CD1c-positive myeloid dendritic cell (primary cell): ENCODE measurements at regions not wholly inside any gene's neighbourhood (a gene's known extent, or its start where the extent isn't known, plus 50 kb on each side); places are given as distances from the start of the nearest gene placed in this dataset.
"Not testable (repeated sequence)": the region's sequence is repeated elsewhere in the genome, so short reads cannot be mapped to it uniquely, and the experiment has no call there.

Experiments
- DNase-seq: peaks from one replicate; pipeline ENCODE4 v3.0.0-alpha.2; 2016; ENCODE audit errors: extremely low spot score

- no peak for DNase-seq
Observed at GRCh38 chr9:36521148-36521547, 51.5 kb upstream of the MELK start.

- DNase-seq = no peak
Observed at GRCh38 chr9:36517131-36517530, 55.6 kb upstream of the MELK start.

DNA sequence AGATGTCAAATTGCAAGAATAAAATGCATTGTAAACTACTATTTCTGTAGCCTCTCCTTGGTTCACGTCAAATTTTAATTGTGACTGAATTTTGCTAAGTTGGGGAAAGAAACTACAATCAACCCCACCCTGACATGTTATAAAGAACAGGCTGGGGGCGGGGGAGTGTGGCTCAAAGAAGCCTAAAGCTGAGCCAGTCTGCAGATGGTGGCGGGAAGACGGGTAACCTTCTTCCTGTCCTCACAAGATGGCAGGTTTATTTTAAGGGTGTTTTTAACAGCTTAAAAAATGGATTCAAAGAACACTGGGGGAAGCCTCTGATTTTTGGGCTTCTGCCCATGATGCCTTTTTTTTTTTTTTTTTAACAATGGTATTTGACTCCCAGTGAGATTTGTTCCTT, 68.5 kb upstream of the MELK start:
- no peak for DNase-seq

DNA sequence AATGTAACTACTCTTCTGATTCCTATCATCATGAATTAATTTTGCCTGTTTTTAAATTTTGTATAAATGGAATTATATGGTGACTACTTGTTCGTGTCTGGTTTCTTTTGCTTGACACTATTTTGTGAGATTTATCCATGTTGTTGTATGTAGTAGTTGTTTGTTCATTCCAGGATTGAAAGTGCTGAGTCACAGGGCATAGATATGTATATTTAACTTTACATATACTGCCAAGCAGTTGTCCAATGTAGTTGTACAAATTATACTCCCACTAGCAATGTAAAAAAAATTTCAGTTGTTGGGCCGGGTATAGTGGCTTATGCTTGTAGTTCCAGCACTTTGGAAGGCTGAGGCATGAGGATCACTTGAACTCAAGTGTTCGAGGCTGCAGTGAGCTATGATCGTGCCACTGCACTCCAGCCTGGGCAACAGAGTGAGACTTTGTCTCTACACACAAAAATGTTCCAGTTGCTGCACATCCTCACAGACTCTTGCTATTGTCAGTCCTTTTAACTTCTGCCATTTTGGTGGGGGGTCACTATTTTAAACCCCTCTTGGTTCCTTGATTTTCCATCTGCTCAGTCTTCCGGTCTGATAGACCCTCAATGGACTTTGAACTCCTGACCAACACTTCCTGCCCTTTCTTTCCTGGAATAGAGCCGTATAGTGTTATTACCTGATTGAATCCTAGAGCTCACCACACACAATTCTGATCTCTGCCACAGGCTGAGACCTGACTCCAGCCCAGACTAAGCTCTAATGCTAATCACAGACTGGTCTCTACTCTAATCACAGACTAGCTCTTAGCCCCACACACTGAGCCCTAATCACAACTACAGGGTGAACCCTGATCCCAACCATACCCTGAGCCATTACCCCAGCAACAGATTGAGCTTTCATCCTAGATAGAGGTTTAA, 69.3 kb upstream of the MELK start:
- DNase-seq = no peak

DNA sequence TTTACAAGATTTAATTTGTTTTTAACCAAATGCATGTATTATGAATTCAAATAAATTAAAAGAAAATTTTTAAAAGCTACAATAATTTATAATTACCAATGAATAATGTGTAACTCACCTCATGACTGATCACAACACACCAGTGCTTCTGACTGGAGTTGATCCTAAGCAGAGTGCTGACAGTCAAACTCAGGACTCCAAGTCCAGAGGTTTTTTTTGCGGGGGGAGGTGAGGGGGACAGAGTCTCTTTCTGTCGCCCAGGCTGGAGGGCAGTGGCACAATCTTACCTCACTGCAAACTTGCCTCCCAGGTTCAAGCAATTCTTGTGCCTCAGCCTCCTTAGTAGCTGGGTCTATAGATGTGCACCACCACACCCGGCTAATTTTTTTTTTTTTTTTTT, 71.0 kb upstream of the MELK start:
- no peak for DNase-seq

DNA sequence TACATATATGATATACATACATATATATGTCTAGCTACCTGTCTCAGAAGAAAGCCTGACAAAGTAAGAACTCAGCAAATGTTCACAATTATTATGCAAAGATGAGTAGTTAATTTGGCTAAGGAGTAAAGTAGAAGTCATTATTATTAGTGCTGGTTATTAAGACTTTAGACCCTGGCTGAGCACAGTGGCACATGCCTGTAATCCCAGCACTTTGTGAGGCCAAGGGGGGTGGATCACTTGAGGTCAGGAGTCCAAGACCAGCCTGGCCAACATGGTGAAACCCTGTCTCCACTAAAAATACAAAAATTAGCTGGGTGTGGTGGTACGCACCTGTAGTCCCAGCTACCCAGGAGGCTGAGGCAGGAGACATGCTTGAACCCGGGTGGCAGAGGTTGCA, 71.8 kb upstream of the MELK start:
- not testable (repeated sequence) for DNase-seq

- no peak for DNase-seq
Observed at GRCh38 chr9:36499174-36499890, 73.4 kb upstream of the MELK start.

- DNase-seq = peak; percentile 54
Observed at GRCh38 chr9:36493564-36493963, 79.1 kb upstream of the MELK start.

- DNase-seq = peak; percentile 29
Observed at GRCh38 chr9:36492865-36493264, 79.8 kb upstream of the MELK start.

DNA sequence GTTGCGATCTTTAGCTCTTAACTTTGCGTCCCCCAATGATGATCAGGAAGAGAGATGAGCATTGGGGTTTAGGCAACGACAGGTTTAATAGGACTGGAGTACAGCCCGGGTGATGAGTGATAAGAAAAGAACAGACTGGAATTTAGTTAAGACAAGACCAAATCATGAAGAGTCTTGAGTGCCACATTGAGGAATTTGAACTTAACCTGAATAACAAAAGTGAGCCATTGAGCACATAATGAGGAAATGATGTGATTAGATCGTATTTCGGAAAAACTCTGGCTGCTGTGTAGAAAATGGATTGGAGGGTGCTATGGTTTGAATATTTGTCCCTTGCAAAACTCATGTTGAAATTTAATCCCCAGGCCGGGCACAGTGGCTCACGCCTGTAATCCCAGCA, 83.2 kb upstream of the MELK start:
- no peak for DNase-seq

DNA sequence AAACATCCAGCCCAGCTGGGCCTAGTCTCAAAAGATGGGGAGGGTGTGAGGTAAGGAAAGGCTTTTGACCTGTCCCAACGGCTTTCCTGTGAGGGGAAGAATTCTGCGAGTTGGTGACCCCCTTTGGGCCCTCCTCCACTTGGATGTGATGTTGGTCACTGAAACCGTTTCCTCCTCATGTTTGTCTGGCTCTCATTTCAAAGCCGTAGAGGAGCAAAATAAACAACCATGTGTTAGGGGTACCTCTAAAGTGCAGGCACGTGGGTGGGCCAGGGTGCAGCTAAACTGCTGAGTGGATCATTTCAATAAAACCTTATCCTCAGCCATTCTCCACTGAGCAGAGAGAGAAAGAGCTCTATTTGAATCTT, 84.3 kb upstream of the MELK start:
- DNase-seq = no peak

DNA sequence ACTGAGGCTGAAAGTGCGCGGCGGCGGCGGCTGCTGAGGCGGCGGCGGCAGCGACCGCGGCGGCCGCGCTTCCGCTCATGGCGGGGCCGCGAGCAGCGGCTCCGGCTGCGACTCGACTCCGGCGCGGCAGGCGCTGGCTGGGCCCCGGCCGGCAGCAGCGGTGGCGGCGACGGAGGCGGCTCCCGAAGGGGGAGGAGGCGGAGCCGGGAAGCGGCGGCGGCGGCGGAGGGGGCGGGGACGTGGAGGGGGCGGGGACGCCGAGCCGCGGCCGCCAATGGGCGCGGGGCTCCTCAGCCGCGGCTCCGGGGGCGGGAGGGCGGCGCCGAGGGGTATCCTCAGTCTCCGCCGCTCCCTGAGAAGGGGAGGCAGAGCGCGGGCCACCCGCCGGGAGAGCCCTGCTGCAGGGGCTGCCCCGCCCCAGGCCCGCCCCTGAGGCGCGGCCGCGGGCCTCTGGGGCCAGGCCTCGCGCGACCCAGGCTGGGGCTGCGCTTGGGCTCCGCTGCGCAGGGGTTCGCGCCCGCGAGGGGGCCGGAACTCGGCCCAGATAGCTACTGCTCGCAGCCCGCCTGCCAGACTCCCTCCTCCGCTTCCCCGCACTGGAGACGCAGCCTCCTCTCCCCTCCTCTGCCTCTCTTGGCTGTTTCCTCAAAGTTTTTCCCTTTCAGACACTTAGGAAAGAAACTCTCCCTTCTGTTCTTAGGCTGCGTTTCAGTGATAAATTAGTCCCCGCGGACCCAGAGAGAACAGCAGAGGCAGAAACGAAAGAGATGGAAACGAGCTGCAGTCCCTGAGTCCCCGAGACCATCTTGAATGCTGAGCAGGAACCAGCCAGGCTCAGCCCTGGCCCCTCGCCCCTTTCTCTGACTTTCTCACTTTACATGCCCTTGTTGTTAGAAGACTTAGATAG, 85.0 kb upstream of the MELK start:
- peak; percentile 96 for DNase-seq

DNA sequence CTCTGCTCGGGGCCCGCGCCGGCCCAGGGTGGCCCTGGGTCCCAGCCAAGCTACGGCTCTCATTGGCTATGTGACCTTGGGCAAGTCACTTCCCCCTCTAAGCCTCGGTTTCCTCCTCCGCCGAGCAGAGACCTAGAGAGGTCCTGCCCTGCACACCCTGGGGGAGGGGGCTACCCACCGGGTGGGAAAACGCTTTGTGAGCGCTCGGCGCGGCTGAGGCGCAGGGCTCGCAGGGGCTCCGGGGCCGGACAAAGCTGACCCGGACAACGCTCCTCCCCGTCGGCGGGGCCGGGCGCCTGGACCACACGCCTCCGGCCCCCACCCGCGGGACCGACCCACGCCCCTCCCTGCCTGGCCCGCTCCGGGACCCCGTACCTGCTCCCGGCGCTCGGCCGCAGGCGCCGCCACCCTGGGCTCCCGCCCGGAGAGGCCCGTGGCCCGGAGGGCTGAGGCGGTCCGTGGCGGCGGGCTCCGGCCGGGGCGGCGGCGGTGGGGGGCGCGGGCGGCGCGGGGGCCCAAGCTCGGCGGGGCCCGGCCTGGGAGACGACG, 85.7 kb upstream of the MELK start:
- peak; percentile 63 for DNase-seq

- DNase-seq = no peak
Observed at GRCh38 chr9:36486329-36486932, 86.3 kb upstream of the MELK start.

DNA sequence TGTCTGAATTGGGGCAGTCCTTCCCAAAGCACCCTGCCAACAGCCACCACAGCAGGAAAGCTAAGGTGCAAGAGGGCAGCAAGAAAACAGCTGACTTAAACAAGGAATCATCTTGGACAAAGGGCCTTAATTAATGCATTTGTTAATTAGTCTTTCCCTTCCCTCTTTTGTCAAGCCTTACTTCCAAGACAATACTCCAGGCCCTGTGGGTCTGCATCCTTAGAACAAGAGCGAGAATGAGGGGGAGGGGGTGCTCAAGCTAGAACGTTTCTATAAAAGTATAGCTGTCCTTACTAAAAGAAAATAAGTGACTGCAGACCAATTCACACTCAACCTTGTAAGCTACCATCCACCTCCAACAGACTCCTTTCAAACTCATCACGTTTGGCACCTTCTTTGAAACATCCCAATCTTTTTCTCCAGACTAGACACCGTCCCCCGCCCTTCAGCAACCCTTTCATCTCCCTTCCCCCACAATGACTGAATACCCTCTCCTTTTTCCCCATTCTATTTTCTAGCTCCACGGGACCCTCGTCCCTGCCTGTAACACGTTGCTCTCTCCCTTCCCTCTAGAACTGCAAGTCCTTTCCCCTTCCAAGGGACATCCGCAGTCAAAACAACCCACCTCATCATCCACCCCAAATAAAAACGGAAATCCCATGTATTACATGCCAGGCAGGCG, 85.7 kb upstream of the RNF38 start:
- DNase-seq = peak; percentile 46

DNA sequence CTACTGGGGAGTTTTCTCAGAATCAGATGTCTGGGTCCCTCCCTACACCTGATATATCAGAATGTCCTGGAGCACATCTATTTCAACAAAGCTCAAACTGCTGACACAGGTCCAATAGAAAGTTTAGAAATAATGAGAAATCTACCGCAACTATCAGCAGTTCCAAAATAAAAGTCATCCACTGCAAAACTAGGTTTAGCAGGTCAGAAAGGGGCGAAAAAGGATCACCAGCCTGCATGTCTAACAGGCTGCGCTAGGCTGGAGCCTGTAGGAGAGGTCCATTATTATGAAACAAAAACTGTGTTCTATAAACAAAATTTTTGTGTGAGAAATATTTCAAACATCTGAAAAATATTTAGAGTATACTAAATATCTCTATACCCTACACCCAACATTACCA, 84.1 kb upstream of the RNF38 start:
- DNase-seq = no peak

DNA sequence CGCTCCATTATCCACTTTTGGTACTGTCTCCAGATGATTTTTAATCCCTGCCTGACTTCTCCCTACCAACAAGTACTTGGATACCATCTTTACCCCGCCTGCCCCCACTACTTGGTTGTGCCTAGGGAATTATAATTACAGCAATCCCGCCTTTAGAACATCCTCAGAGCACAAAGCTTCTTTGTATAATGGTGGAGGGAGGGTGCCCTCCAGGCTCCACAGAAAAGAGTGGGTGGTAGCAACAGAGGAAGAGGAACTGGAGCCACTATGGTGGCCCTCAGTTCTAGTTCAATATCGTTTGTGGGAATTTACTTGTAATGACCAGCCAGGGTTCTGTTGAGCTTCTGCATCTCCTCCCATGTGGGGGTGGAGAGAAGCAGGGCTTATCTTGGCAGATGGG, 79.0 kb upstream of the RNF38 start:
- DNase-seq = peak; percentile 71

- DNase-seq = no peak
Observed at GRCh38 chr9:36471359-36471758, 71.3 kb upstream of the RNF38 start.

DNA sequence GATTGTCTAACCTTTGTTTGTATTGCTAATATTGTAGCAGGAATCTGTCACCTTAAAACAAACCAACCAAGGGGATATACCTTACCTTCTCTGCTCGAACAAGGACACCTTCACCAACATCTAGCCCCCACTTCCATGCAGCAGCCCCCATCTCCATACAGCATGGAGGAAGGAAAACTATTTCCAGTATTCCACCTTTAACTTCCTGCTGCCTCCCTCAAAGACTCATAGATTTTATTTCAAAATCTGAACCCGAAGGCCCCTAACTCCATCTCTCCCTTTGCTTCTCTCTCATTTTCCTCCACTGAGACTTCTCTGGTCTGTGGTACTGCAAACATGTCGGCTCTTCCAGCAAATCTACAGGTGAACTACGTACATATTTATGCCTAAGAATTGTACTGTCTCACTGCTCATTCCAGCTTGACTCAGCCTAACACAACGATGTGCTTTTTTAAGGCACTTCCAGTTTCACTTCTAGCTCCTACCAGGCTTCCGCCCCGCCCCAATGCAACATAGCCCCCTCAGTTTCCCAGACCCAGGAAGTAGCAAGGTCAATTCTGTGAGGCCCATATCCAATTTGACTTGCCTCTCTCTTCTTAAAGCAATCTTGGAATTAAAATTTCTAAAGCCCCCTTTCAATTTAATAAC, 70.7 kb upstream of the RNF38 start:
- DNase-seq = peak; percentile 63

DNA sequence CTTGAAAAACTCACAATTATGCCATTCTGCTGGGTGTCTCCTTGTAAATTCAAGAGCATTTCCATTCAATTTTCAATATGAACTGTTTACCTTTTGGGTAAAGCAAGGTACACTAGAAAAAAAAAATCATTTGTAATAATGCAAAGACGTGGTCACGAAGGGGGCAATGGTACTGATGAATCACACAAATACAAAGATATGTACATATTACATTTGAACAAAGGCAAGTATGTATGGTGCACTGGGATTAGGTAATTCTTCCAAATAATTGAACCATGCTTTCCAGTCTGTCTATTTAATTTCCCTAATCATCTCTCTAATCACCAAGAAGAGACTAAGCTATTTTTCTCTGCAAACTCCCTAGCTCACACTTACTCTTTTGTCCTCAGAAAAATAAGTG, 63.4 kb upstream of the RNF38 start:
- no peak for DNase-seq
